Astrocyte (in vitro differentiated cells and primary cell): ENCODE measurements at regions not wholly inside any gene's neighbourhood (a gene's known extent, or its start where the extent isn't known, plus 50 kb on each side); places are given as distances from the start of the nearest gene placed in this dataset.

Experiments used
- DNase-seq: peaks from one replicate; pipeline ENCODE4 v3.0.0-alpha.2; 2010; ENCODE audit warnings: low read depth
- FAIRE-seq: peaks from 2 replicates; lab custom pipeline; 2011; peaks lifted over from hg19 to GRCh38; lab: Jason Lieb, UNC
- H2AFZ ChIP-seq: 2 replicates; pipeline ENCODE4 v1.6.0; 2012; ENCODE audit warnings: low read depth, low read length, inconsistent platforms
- H3K27ac ChIP-seq: 2 replicates; pipeline ENCODE4 v1.5.1; 2011; ENCODE audit warnings: low read depth, low read length, inconsistent platforms
- H3K27me3 ChIP-seq: 2 replicates; pipeline ENCODE4 v1.6.0; 2011; ENCODE audit warnings: low read length, inconsistent platforms; ENCODE audit not compliant: insufficient read depth
- H3K36me3 ChIP-seq: 2 replicates; pipeline ENCODE4 v1.5.1; 2011; ENCODE audit warnings: low read length, inconsistent platforms; ENCODE audit not compliant: insufficient read depth
- H3K4me1 ChIP-seq: 2 replicates; pipeline ENCODE4 v1.5.1; 2011; ENCODE audit warnings: low read length, inconsistent platforms; ENCODE audit not compliant: insufficient read depth
- H3K4me2 ChIP-seq: 2 replicates; pipeline ENCODE4 v1.6.0; 2012; ENCODE audit warnings: low read length, inconsistent platforms
- H3K4me3 ChIP-seq: 2 replicates; pipeline ENCODE4 v1.5.1; 2011; ENCODE audit warnings: low read depth, mild to moderate bottlenecking, low read length, inconsistent platforms; ENCODE audit not compliant: insufficient read depth
- H3K79me2 ChIP-seq: 2 replicates; pipeline ENCODE4 v1.6.0; 2012; ENCODE audit warnings: mild to moderate bottlenecking, low read length, inconsistent platforms; ENCODE audit not compliant: insufficient read depth
- H3K9ac ChIP-seq: 2 replicates; pipeline ENCODE4 v1.6.0; 2012; ENCODE audit warnings: mild to moderate bottlenecking, low read length, inconsistent platforms
- H3K9me3 ChIP-seq: 2 replicates; pipeline ENCODE4 v1.5.1; 2012; ENCODE audit warnings: low read depth, mild to moderate bottlenecking, low read length, inconsistent platforms; ENCODE audit not compliant: insufficient read depth
- H4K20me1 ChIP-seq: 2 replicates; pipeline ENCODE4 v1.6.0; 2012; ENCODE audit warnings: low read length, inconsistent platforms; ENCODE audit not compliant: insufficient read depth
- H3K27ac Mint-ChIP-seq: one replicate; pipeline ENCODE4 v1.8.0; 2021; ENCODE audit warnings: mild to moderate bottlenecking, mixed read lengths; ENCODE audit not compliant: unreplicated experiment
- H3K27me3 Mint-ChIP-seq: one replicate; pipeline ENCODE4 v1.8.0; 2021; ENCODE audit warnings: low read depth, mixed read lengths; ENCODE audit not compliant: unreplicated experiment
- H3K36me3 Mint-ChIP-seq: one replicate; pipeline ENCODE4 v1.8.0; 2021; ENCODE audit warnings: low read depth, mixed read lengths; ENCODE audit not compliant: unreplicated experiment
- H3K4me1 Mint-ChIP-seq: one replicate; pipeline ENCODE4 v1.8.0; 2021; ENCODE audit warnings: low read depth, mixed read lengths; ENCODE audit not compliant: unreplicated experiment
- H3K4me3 Mint-ChIP-seq: one replicate; pipeline ENCODE4 v1.8.0; 2021; ENCODE audit warnings: mild to moderate bottlenecking, moderate library complexity, mixed read lengths; ENCODE audit not compliant: unreplicated experiment
- H3K9me3 Mint-ChIP-seq: one replicate; pipeline ENCODE4 v1.8.0; 2021; ENCODE audit warnings: mild to moderate bottlenecking, mixed read lengths; ENCODE audit not compliant: unreplicated experiment
- CTCF ChIP-seq: IDR thresholded peaks from 2 replicates; pipeline ENCODE4 v1.5.1; 2011; ENCODE audit warnings: low read depth, mild to moderate bottlenecking, inconsistent platforms, low read length, moderate library complexity; ENCODE audit not compliant: insufficient read depth
- EZH2 ChIP-seq: IDR thresholded peaks from 2 replicates; pipeline ENCODE4 v1.6.1; 2012; ENCODE audit warnings: mild to moderate bottlenecking, low read length, inconsistent platforms; ENCODE audit not compliant: insufficient read depth

- no peak overlapping the region for H3K4me2 ChIP-seq
- Mint-ChIP-seq H3K27me3 (no peaks in the 10 kb centered on the region), H3K9me3 (no peaks in the 10 kb centered on the region), H3K36me3 (no peaks in the 10 kb centered on the region), H3K27ac (no peak overlapping the region), H3K4me3 (no peak overlapping the region), H3K4me1 (peaks cover 4% of the 10 kb centered on the region)
- no peaks in the 10 kb centered on the region for H3K79me2 ChIP-seq
- H3K36me3 ChIP-seq = no peaks in the 10 kb centered on the region
- no peaks in the 10 kb centered on the region for H3K4me1 ChIP-seq
- H3K9me3 ChIP-seq = no peaks in the 10 kb centered on the region
- peaks cover 3% of the 10 kb centered on the region for H3K27me3 ChIP-seq
- TF ChIP-seq EZH2 (no peak), CTCF (no peak)
- no peak overlapping the region for H3K9ac ChIP-seq
- no peak overlapping the region for H3K4me3 ChIP-seq
- H2AFZ ChIP-seq = no peak overlapping the region
- DNase-seq (no peak), FAIRE-seq (no peak)
- H4K20me1 ChIP-seq = no peaks in the 10 kb centered on the region
- H3K27ac ChIP-seq = no peak overlapping the region
Measured at GRCh38 chr12:63084501-63084900, 66.5 kb downstream of the AVPR1A start.

GRCh38 chr12:63083046-63083445, 68.0 kb downstream of the AVPR1A start:
- H3K9me3 Mint-ChIP-seq = no peaks in the 10 kb centered on the region
- Histone ChIP-seq H3K4me3 (no peak overlapping the region), H3K4me1 (no peaks in the 10 kb centered on the region), H3K79me2 (no peaks in the 10 kb centered on the region), H3K9me3 (no peaks in the 10 kb centered on the region), H3K36me3 (no peaks in the 10 kb centered on the region), H3K27me3 (peaks cover 3% of the 10 kb centered on the region), H3K27ac (no peak overlapping the region), H4K20me1 (no peaks in the 10 kb centered on the region), H2AFZ (no peak overlapping the region), H3K4me2 (no peak overlapping the region), H3K9ac (no peak overlapping the region)
- FAIRE-seq (no peak), DNase-seq (no peak)
- H3K27ac Mint-ChIP-seq = no peak overlapping the region
- H3K4me3 Mint-ChIP-seq = no peak overlapping the region
- peaks cover 4% of the 10 kb centered on the region for H3K4me1 Mint-ChIP-seq
- H3K27me3 Mint-ChIP-seq = no peaks in the 10 kb centered on the region
- H3K36me3 Mint-ChIP-seq = no peaks in the 10 kb centered on the region
- TF ChIP-seq EZH2 (no peak), CTCF (no peak)

DNA sequence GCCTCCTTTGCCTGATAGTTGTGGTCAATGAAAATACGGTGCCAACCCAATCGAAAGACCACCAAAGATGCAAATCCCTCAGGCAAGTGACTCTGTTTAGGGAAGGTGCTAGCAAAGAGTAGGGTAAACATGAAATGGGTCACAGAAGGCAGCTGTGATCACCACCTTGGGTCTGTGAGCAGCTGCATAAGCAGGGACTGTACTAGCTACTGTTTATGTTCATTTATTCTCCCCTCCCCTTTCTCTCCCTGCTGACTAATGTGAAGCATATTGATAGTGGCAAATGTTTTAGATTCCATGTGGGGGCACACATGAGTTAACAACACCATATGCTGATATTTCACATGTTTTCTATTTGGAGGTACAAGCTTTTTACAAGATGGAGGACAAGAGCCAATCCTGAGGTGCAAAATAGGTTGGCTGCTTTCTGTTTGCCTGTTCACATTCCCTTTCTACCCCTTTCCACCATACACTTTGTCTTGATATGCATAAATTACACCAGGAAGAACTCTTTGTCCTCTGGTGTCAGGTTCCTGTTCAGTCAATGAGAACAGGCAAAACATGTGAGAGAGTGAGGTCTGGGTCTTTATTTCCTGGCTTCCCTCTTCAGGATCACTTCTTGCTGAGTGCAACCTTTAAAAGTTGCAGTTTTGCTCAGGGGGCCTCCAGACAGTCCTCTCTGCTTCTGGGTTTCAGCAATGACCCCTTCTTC, 71.1 kb downstream of the AVPR1A start:
- no peak overlapping the region for H3K27ac Mint-ChIP-seq
- H3K9me3 Mint-ChIP-seq = no peaks in the 10 kb centered on the region
- no peak for DNase-seq
- Histone ChIP-seq H3K4me1 (no peaks in the 10 kb centered on the region), H3K9me3 (no peaks in the 10 kb centered on the region), H3K27me3 (peaks cover 3% of the 10 kb centered on the region), H2AFZ (peak overlapping the region; percentile 39), H4K20me1 (no peaks in the 10 kb centered on the region), H3K79me2 (no peaks in the 10 kb centered on the region), H3K4me2 (no peak overlapping the region), H3K36me3 (no peaks in the 10 kb centered on the region), H3K9ac (no peak overlapping the region), H3K27ac (no peak overlapping the region), H3K4me3 (no peak overlapping the region)
- no peaks in the 10 kb centered on the region for H3K27me3 Mint-ChIP-seq
- no peak for FAIRE-seq
- no peak overlapping the region for H3K4me3 Mint-ChIP-seq
- H3K36me3 Mint-ChIP-seq = no peaks in the 10 kb centered on the region
- TF ChIP-seq EZH2 = no peak
- TF ChIP-seq CTCF = no peak
- H3K4me1 Mint-ChIP-seq = peaks cover 4% of the 10 kb centered on the region
